Tongue (tissue), 1 donor: ENCODE measurements at regions not wholly inside any gene's neighbourhood (a gene's known extent, or its start where the extent isn't known, plus 50 kb on each side); places are given as distances from the start of the nearest gene placed in this dataset.
"Not testable (repeated sequence)": the region's sequence is repeated elsewhere in the genome, so short reads cannot be mapped to it uniquely, and the experiment has no call there.

Experiments used
- DNase-seq: peaks from one replicate; pipeline ENCODE4 v3.0.0-alpha.2; 2015

- no peak for DNase-seq
Measured at GRCh38 chr5:89724379-89725095, 685.0 kb downstream of the CETN3 start.

GRCh38 chr5:89723907-89724306 is 685.6 kb downstream of the CETN3 start:
- no peak for DNase-seq

- DNase-seq: peak; percentile 56
Measured at GRCh38 chr5:89722538-89722937, 687.0 kb downstream of the CETN3 start.

GRCh38 chr5:89721931-89722330 is 687.6 kb downstream of the CETN3 start:
- peak; percentile 21 for DNase-seq

GRCh38 chr5:89721353-89721752 is 688.2 kb downstream of the CETN3 start:
- peak; percentile 7 for DNase-seq

GRCh38 chr5:89712134-89712700 is 697.3 kb downstream of the CETN3 start:
- no peak for DNase-seq

GRCh38 chr5:89711526-89711925 is 698.0 kb downstream of the CETN3 start:
- no peak for DNase-seq

- peak; percentile 14 for DNase-seq
Measured at GRCh38 chr5:89710006-89710405, 699.5 kb downstream of the CETN3 start.

- DNase-seq: no peak
Measured at GRCh38 chr5:89707891-89708290, 701.7 kb downstream of the CETN3 start.

GRCh38 chr5:89706731-89707130 is 702.8 kb downstream of the CETN3 start:
- DNase-seq: no peak

- peak; percentile 13 for DNase-seq
Measured at GRCh38 chr5:89703817-89704216, 705.7 kb downstream of the CETN3 start.

GRCh38 chr5:89698028-89698427 is 711.5 kb downstream of the CETN3 start:
- DNase-seq: no peak

- DNase-seq: no peak
Measured at GRCh38 chr5:89697581-89697980, 712.0 kb downstream of the CETN3 start.

- DNase-seq: no peak
Measured at GRCh38 chr5:89695371-89695770, 714.2 kb downstream of the CETN3 start.

- peak; percentile 11 for DNase-seq
Measured at GRCh38 chr5:89694026-89694550, 715.5 kb downstream of the CETN3 start.

GRCh38 chr5:89690331-89690730 is 719.2 kb downstream of the CETN3 start:
- no peak for DNase-seq

- DNase-seq: no peak
Measured at GRCh38 chr5:89686081-89686765, 723.3 kb downstream of the CETN3 start.

- DNase-seq: no peak
Measured at GRCh38 chr5:89676634-89677033, 732.9 kb downstream of the CETN3 start.

- no peak for DNase-seq
Measured at GRCh38 chr5:89673019-89673418, 736.5 kb downstream of the CETN3 start.

GRCh38 chr5:89668821-89669220 is 740.7 kb downstream of the CETN3 start:
- DNase-seq: peak; percentile 15

GRCh38 chr5:89662499-89662898 is 747.1 kb downstream of the CETN3 start:
- no peak for DNase-seq

GRCh38 chr5:89638871-89639270 is 755.9 kb upstream of the MEF2C start:
- no peak for DNase-seq

GRCh38 chr5:89634176-89634575 is 751.2 kb upstream of the MEF2C start:
- DNase-seq: not testable (repeated sequence)
